ENCODE measurements at regions not wholly inside any gene's neighbourhood (a gene's known extent, or its start where the extent isn't known, plus 50 kb on each side); places are given as distances from the start of the nearest gene placed in this dataset.

GRCh38 chr3:116912116-116912515 is 202.5 kb downstream of the TUSC7 start:
- no peak overlapping the region for H2BK120ac ChIP-seq (replicated peaks; ENCODE audit: low read depth, low read length)
- WGBS, 2 experiments (ENCODE audit: extremely low coverage in 1 of 2, insufficient coverage in 1 of 2, insufficient read length in 1 of 2, insufficient replicate concordance in 2 of 2, low coverage in 1 of 2, low lambda C conversion rate in 2 of 2, missing lambda C conversion rate in 1 of 2): 83% methylated on average over 1 of the region's 1 CpG; no CpG with 5 or more reads in 1 of the 2 experiments
- H3K27me3 ChIP-seq (replicated peaks in 1 of 4; ENCODE audit: control insufficient read depth in 3 of 4, extremely low read depth in 1 of 4, insufficient read depth in 3 of 4, low read length in 3 of 4): no peaks in the 10 kb centered on the region
- no peaks in the 10 kb centered on the region for H3K23me2 ChIP-seq (ENCODE audit: low read depth, low read length)
- H2AK5ac ChIP-seq (ENCODE audit: low read depth, low read length): no peak overlapping the region
- no peaks in the 10 kb centered on the region for H3K36me3 ChIP-seq (ENCODE audit: control insufficient read depth in 2 of 4, insufficient read depth in 4 of 4, low read length in 3 of 4)
- H3K18ac ChIP-seq (ENCODE audit: extremely low read depth, low read length): no peak overlapping the region
- no peak overlapping the region for H2BK12ac ChIP-seq (ENCODE audit: low read depth, low read length)
- no peak overlapping the region for H2AFZ ChIP-seq (ENCODE audit: low read length)
- no peak overlapping the region for H3K56ac ChIP-seq (replicated peaks; ENCODE audit: insufficient read length, low read depth, low read length)
- no peak overlapping the region for H3K4me3 ChIP-seq (ENCODE audit: extremely low read depth in 1 of 4, insufficient read depth in 2 of 4, low read depth in 3 of 4, low read length in 4 of 4)
- H3K9me3 ChIP-seq (ENCODE audit: insufficient read depth in 2 of 2, low read depth in 1 of 2, low read length in 1 of 2): no peaks in the 10 kb centered on the region
- H3K14ac ChIP-seq (ENCODE audit: insufficient read length): no peak overlapping the region
- H3K4me1 ChIP-seq (replicated peaks in 1 of 4; ENCODE audit: control insufficient read depth in 3 of 4, insufficient read depth in 4 of 4, low read length in 3 of 4): no peaks in the 10 kb centered on the region
- DNase-seq (ENCODE audit: low read depth in 1 of 2, low spot score in 2 of 2): no peak
- no peak overlapping the region for H3K9ac ChIP-seq (replicated peaks in 1 of 4; ENCODE audit: extremely low read depth in 1 of 4, low read depth in 3 of 4, low read length in 3 of 4)
- no peak for FAIRE-seq
- no peak overlapping the region for H3K23ac ChIP-seq (ENCODE audit: insufficient read length)
- H4K20me1 ChIP-seq (replicated peaks in 1 of 2; ENCODE audit: control insufficient read depth in 1 of 2, insufficient read depth in 2 of 2, low read length in 2 of 2): no peaks in the 10 kb centered on the region
- H4K8ac ChIP-seq (ENCODE audit: extremely low read depth, insufficient read depth, low read length): no peak overlapping the region
- no peak overlapping the region for H3K4me2 ChIP-seq (ENCODE audit: insufficient read depth in 1 of 2, low read depth in 2 of 2, low read length in 2 of 2)
- H2BK20ac ChIP-seq (ENCODE audit: low read length): no peak overlapping the region
- H3K79me1 ChIP-seq (ENCODE audit: low read depth, low read length): no peaks in the 10 kb centered on the region
- H3K27ac ChIP-seq (ENCODE audit: low read depth, low read length): no peak overlapping the region
- ChIA-PET CTCF (ENCODE audit: partially characterized antibody) (interaction anchor here (0.8 to 1.3 kb wide), 2 partner anchors 145 to 468 kb away, joined by 3 to 4 read pairs; no protein-coding TSS in a partner anchor), POLR2A (ENCODE audit: partially characterized antibody) (no interaction called here)
- H3K4ac ChIP-seq (replicated peaks; ENCODE audit: insufficient read length, low read depth, low read length): no peak overlapping the region
- no peaks in the 10 kb centered on the region for H3K79me2 ChIP-seq (ENCODE audit: control insufficient read depth in 1 of 2, insufficient read depth in 2 of 2, low read length in 2 of 2)
- TF ChIP-seq CBX8 (IDR thresholded peaks at IDR 0.05; ENCODE audit: borderline replicate concordance, low read depth, low read length) (no peak), CTBP2 (IDR thresholded peaks at IDR 0.05; ENCODE audit: borderline replicate concordance, insufficient read depth, insufficient read length, low read length) (no peak), SIX5 (IDR thresholded peaks at IDR 0.05; ENCODE audit: low read depth, low read length) (no peak), CBX5 (IDR thresholded peaks at IDR 0.05; ENCODE audit: low read depth, low read length) (no peak), SIRT6 (IDR thresholded peaks at IDR 0.05; ENCODE audit: low read length) (no peak), RNF2 (IDR thresholded peaks at IDR 0.05; ENCODE audit: borderline replicate concordance, low read depth, low read length, missing control alignments, poor library complexity, severe bottlenecking) (no peak), GTF2F1 (IDR thresholded peaks at IDR 0.05; ENCODE audit: borderline replicate concordance, low read depth, low read length) (no peak), GABPA (IDR thresholded peaks at IDR 0.05; ENCODE audit: borderline replicate concordance, insufficient read depth, low read length) (no peak), BCL11A (IDR thresholded peaks at IDR 0.05; ENCODE audit: low read depth in 2 of 2, low read length in 2 of 2) (no peak), PHF8 (conservative IDR thresholded peaks at IDR 0.05; ENCODE audit: low read depth, low read length) (no peak)
- no peak overlapping the region for H4K5ac ChIP-seq (ENCODE audit: insufficient read length, low read depth, low read length)
- H2BK5ac ChIP-seq (ENCODE audit: low read depth, low read length): no peak overlapping the region
- no peak overlapping the region for H2BK15ac ChIP-seq (ENCODE audit: low read length)
- no peak overlapping the region for H4K91ac ChIP-seq (replicated peaks; ENCODE audit: insufficient read length, low read length)
